ENCODE measurements at regions not wholly inside any gene's neighbourhood (a gene's known extent, or its start where the extent isn't known, plus 50 kb on each side); places are given as distances from the start of the nearest gene placed in this dataset.
A peak's percentile ranks its signal among the peaks of the same experiment; 100 is the strongest.
"Not testable (repeated sequence)": the region's sequence is repeated elsewhere in the genome, so short reads cannot be mapped to it uniquely, and the experiment has no call there.

GRCh38 chr3:110519071-110519470, 552.5 kb upstream of the NECTIN3 start:
- no peak for DNase-seq
- H3K4me1 ChIP-seq (ENCODE audit: control extremely low read depth in 1 of 4, control insufficient read depth in 4 of 4, insufficient read depth in 4 of 4, low read length in 3 of 4) = no peaks in the 10 kb centered on the region
- H3K27me3 ChIP-seq (replicated peaks in 2 of 5; ENCODE audit: control insufficient read depth in 4 of 5, insufficient read depth in 5 of 5, low read length in 4 of 5) = no peaks in the 10 kb centered on the region
- H3K27ac ChIP-seq (ENCODE audit: insufficient read depth in 1 of 2, low read depth in 1 of 2, low read length in 2 of 2, poor library complexity in 1 of 2, severe bottlenecking in 2 of 2) = no peak overlapping the region
- H3K36me3 ChIP-seq (ENCODE audit: control insufficient read depth in 4 of 4, insufficient read depth in 4 of 4, low read length in 3 of 4) = no peaks in the 10 kb centered on the region
- no CpG with 5 or more reads among the region's 1 CpG for WGBS (ENCODE audit: insufficient coverage)
- H3K9me3 ChIP-seq (ENCODE audit: control extremely low read depth in 1 of 5, control insufficient read depth in 4 of 5, insufficient read depth in 2 of 5, low read depth in 1 of 5, low read length in 4 of 5) = no peaks in the 10 kb centered on the region
- no peak overlapping the region for H3K4me3 ChIP-seq (ENCODE audit: control insufficient read depth in 1 of 7, extremely low read depth in 1 of 7, insufficient read depth in 4 of 7, low read depth in 2 of 7, low read length in 6 of 7)
- POLR2A ChIA-PET = no interaction called here
- CTCF ChIA-PET = no interaction called here

- ChIA-PET CTCF (no interaction called here), POLR2A (no interaction called here)
- H3K4me3 ChIP-seq (ENCODE audit: control insufficient read depth in 1 of 7, extremely low read depth in 1 of 7, insufficient read depth in 4 of 7, low read depth in 2 of 7, low read length in 6 of 7) = no peak overlapping the region
- H3K27ac ChIP-seq (ENCODE audit: insufficient read depth in 1 of 2, low read depth in 1 of 2, low read length in 2 of 2, poor library complexity in 1 of 2, severe bottlenecking in 2 of 2) = no peak overlapping the region
- 100% methylated on average over 2 of the region's 2 CpGs for WGBS (ENCODE audit: insufficient coverage)
- DNase-seq = peak in 2 of 3 donors; percentile 4 to 26
- H3K27me3 ChIP-seq (replicated peaks in 2 of 5; ENCODE audit: control insufficient read depth in 4 of 5, insufficient read depth in 5 of 5, low read length in 4 of 5) = no peaks in the 10 kb centered on the region
- no peaks in the 10 kb centered on the region for H3K4me1 ChIP-seq (ENCODE audit: control extremely low read depth in 1 of 4, control insufficient read depth in 4 of 4, insufficient read depth in 4 of 4, low read length in 3 of 4)
- no peaks in the 10 kb centered on the region for H3K9me3 ChIP-seq (ENCODE audit: control extremely low read depth in 1 of 5, control insufficient read depth in 4 of 5, insufficient read depth in 2 of 5, low read depth in 1 of 5, low read length in 4 of 5)
- no peaks in the 10 kb centered on the region for H3K36me3 ChIP-seq (ENCODE audit: control insufficient read depth in 4 of 4, insufficient read depth in 4 of 4, low read length in 3 of 4)
Measured at GRCh38 chr3:110521019-110521418, 550.6 kb upstream of the NECTIN3 start.

- H3K27ac ChIP-seq (ENCODE audit: insufficient read depth in 1 of 2, low read depth in 1 of 2, low read length in 2 of 2, poor library complexity in 1 of 2, severe bottlenecking in 2 of 2); DNase-seq; H3K4me1 ChIP-seq (ENCODE audit: control extremely low read depth in 1 of 4, control insufficient read depth in 4 of 4, insufficient read depth in 4 of 4, low read length in 3 of 4); H3K36me3 ChIP-seq (ENCODE audit: control insufficient read depth in 4 of 4, insufficient read depth in 4 of 4, low read length in 3 of 4); H3K9me3 ChIP-seq (ENCODE audit: control extremely low read depth in 1 of 5, control insufficient read depth in 4 of 5, insufficient read depth in 2 of 5, low read depth in 1 of 5, low read length in 4 of 5); H3K4me3 ChIP-seq (ENCODE audit: control insufficient read depth in 1 of 7, extremely low read depth in 1 of 7, insufficient read depth in 4 of 7, low read depth in 2 of 7, low read length in 6 of 7); POLR2A ChIA-PET; H3K27me3 ChIP-seq (replicated peaks in 2 of 5; ENCODE audit: control insufficient read depth in 4 of 5, insufficient read depth in 5 of 5, low read length in 4 of 5); CTCF ChIA-PET: not testable (repeated sequence)
- WGBS (ENCODE audit: insufficient coverage) = 78% methylated on average over 4 of the region's 6 CpGs
Measured at GRCh38 chr3:110525558-110526064, 546.0 kb upstream of the NECTIN3 start.

- POLR2A ChIA-PET = no interaction called here
- H3K4me1 ChIP-seq (ENCODE audit: control extremely low read depth in 1 of 4, control insufficient read depth in 4 of 4, insufficient read depth in 4 of 4, low read length in 3 of 4) = no peaks in the 10 kb centered on the region
- no peak for DNase-seq
Measured at GRCh38 chr3:110526777-110527727, 544.6 kb upstream of the NECTIN3 start.

GRCh38 chr3:110528305-110529121, 543.1 kb upstream of the NECTIN3 start:
- POLR2A ChIA-PET = no interaction called here
- no peak for DNase-seq
- no CpG with 5 or more reads among the region's 4 CpGs for WGBS (ENCODE audit: insufficient coverage)
- no peaks in the 10 kb centered on the region for H3K27me3 ChIP-seq (replicated peaks in 2 of 5; ENCODE audit: control insufficient read depth in 4 of 5, insufficient read depth in 5 of 5, low read length in 4 of 5)
- no peaks in the 10 kb centered on the region for H3K9me3 ChIP-seq (ENCODE audit: control extremely low read depth in 1 of 5, control insufficient read depth in 4 of 5, insufficient read depth in 2 of 5, low read depth in 1 of 5, low read length in 4 of 5)
- no peaks in the 10 kb centered on the region for H3K4me1 ChIP-seq (ENCODE audit: control extremely low read depth in 1 of 4, control insufficient read depth in 4 of 4, insufficient read depth in 4 of 4, low read length in 3 of 4)
- H3K36me3 ChIP-seq (ENCODE audit: control insufficient read depth in 4 of 4, insufficient read depth in 4 of 4, low read length in 3 of 4) = no peaks in the 10 kb centered on the region
- H3K4me3 ChIP-seq (ENCODE audit: control insufficient read depth in 1 of 7, extremely low read depth in 1 of 7, insufficient read depth in 4 of 7, low read depth in 2 of 7, low read length in 6 of 7) = no peak overlapping the region
- no peak overlapping the region for H3K27ac ChIP-seq (ENCODE audit: insufficient read depth in 1 of 2, low read depth in 1 of 2, low read length in 2 of 2, poor library complexity in 1 of 2, severe bottlenecking in 2 of 2)
- CTCF ChIA-PET = no interaction called here

More at GRCh38 chr3:110526777-110527727, 544.6 kb upstream of the NECTIN3 start:
- CTCF ChIA-PET = no interaction called here
- Histone ChIP-seq H3K36me3 (ENCODE audit: control insufficient read depth in 4 of 4, insufficient read depth in 4 of 4, low read length in 3 of 4) (no peaks in the 10 kb centered on the region), H3K27ac (ENCODE audit: insufficient read depth in 1 of 2, low read depth in 1 of 2, low read length in 2 of 2, poor library complexity in 1 of 2, severe bottlenecking in 2 of 2) (no peak overlapping the region), H3K9me3 (ENCODE audit: control extremely low read depth in 1 of 5, control insufficient read depth in 4 of 5, insufficient read depth in 2 of 5, low read depth in 1 of 5, low read length in 4 of 5) (no peaks in the 10 kb centered on the region), H3K4me3 (ENCODE audit: control insufficient read depth in 1 of 7, extremely low read depth in 1 of 7, insufficient read depth in 4 of 7, low read depth in 2 of 7, low read length in 6 of 7) (no peak overlapping the region), H3K27me3 (replicated peaks in 2 of 5; ENCODE audit: control insufficient read depth in 4 of 5, insufficient read depth in 5 of 5, low read length in 4 of 5) (no peaks in the 10 kb centered on the region)
- WGBS (ENCODE audit: insufficient coverage) = 50% methylated on average over 1 of the region's 3 CpGs

- Histone ChIP-seq H3K27me3 (replicated peaks in 2 of 5; ENCODE audit: control insufficient read depth in 4 of 5, insufficient read depth in 5 of 5, low read length in 4 of 5) (no peaks in the 10 kb centered on the region), H3K4me3 (ENCODE audit: control insufficient read depth in 1 of 7, extremely low read depth in 1 of 7, insufficient read depth in 4 of 7, low read depth in 2 of 7, low read length in 6 of 7) (no peak overlapping the region), H3K9me3 (ENCODE audit: control extremely low read depth in 1 of 5, control insufficient read depth in 4 of 5, insufficient read depth in 2 of 5, low read depth in 1 of 5, low read length in 4 of 5) (no peaks in the 10 kb centered on the region), H3K4me1 (ENCODE audit: control extremely low read depth in 1 of 4, control insufficient read depth in 4 of 4, insufficient read depth in 4 of 4, low read length in 3 of 4) (no peaks in the 10 kb centered on the region), H3K36me3 (ENCODE audit: control insufficient read depth in 4 of 4, insufficient read depth in 4 of 4, low read length in 3 of 4) (no peaks in the 10 kb centered on the region), H3K27ac (ENCODE audit: insufficient read depth in 1 of 2, low read depth in 1 of 2, low read length in 2 of 2, poor library complexity in 1 of 2, severe bottlenecking in 2 of 2) (no peak overlapping the region)
- CTCF ChIA-PET = no interaction called here
- POLR2A ChIA-PET = no interaction called here
- WGBS (ENCODE audit: insufficient coverage) = 100% methylated on average over 1 of the region's 2 CpGs
- DNase-seq = no peak
Measured at GRCh38 chr3:110530902-110531301, 540.7 kb upstream of the NECTIN3 start.

- Histone ChIP-seq H3K4me1 (ENCODE audit: control extremely low read depth in 1 of 4, control insufficient read depth in 4 of 4, insufficient read depth in 4 of 4, low read length in 3 of 4) (no peaks in the 10 kb centered on the region), H3K36me3 (ENCODE audit: control insufficient read depth in 4 of 4, insufficient read depth in 4 of 4, low read length in 3 of 4) (no peaks in the 10 kb centered on the region), H3K9me3 (ENCODE audit: control extremely low read depth in 1 of 5, control insufficient read depth in 4 of 5, insufficient read depth in 2 of 5, low read depth in 1 of 5, low read length in 4 of 5) (no peaks in the 10 kb centered on the region), H3K27me3 (replicated peaks in 2 of 5; ENCODE audit: control insufficient read depth in 4 of 5, insufficient read depth in 5 of 5, low read length in 4 of 5) (no peaks in the 10 kb centered on the region), H3K4me3 (ENCODE audit: control insufficient read depth in 1 of 7, extremely low read depth in 1 of 7, insufficient read depth in 4 of 7, low read depth in 2 of 7, low read length in 6 of 7) (no peak overlapping the region), H3K27ac (ENCODE audit: insufficient read depth in 1 of 2, low read depth in 1 of 2, low read length in 2 of 2, poor library complexity in 1 of 2, severe bottlenecking in 2 of 2) (no peak overlapping the region)
- ChIA-PET POLR2A (no interaction called here), CTCF (no interaction called here)
- no peak for DNase-seq
Measured at GRCh38 chr3:110533089-110533488, 538.5 kb upstream of the NECTIN3 start.

Data from common myeloid progenitor, CD34-positive (primary cell).